CD14-positive monocyte (primary cell): ENCODE measurements at regions not wholly inside any gene's neighbourhood (a gene's known extent, or its start where the extent isn't known, plus 50 kb on each side); places are given as distances from the start of the nearest gene placed in this dataset.

ENCODE experiments used
- DNase-seq, 3 donors: peaks; one replicate each; pipeline ENCODE4 v3.0.0-alpha.2; 2011 to 2022
- H2AFZ ChIP-seq: 2 replicates; pipeline ENCODE4 v1.6.0; 2012; ENCODE audit warnings: mild to moderate bottlenecking, low read depth, low read length, inconsistent platforms; ENCODE audit not compliant: insufficient read depth, poor library complexity, severe bottlenecking
- H3K27ac ChIP-seq, 2 donors: 1 replicate in 1 of 2; 2 replicates in 1 of 2; pipeline ENCODE4 v1.5.1; 2012 to 2013; ENCODE audit warnings: low read length in 2 of 2, control low read depth in 1 of 2, inconsistent platforms in 1 of 2, low read depth in 1 of 2, mild to moderate bottlenecking in 1 of 2
- H3K27me3 ChIP-seq, 2 donors: one replicate each; pipeline versions ENCODE4 v1.6.0 to v1.6.1; 2011 to 2013; ENCODE audit warnings: low read length in 2 of 2; ENCODE audit not compliant: control insufficient read depth in 2 of 2, insufficient read depth in 2 of 2
- H3K36me3 ChIP-seq, 2 donors: replicated peaks in 1 of 2; 1 replicate in 1 of 2; 2 replicates in 1 of 2; pipeline versions ENCODE4 v1.5.1 to v1.6.1; 2012 to 2013; ENCODE audit warnings: low read length in 2 of 2, control low read depth in 1 of 2, inconsistent platforms in 1 of 2, mild to moderate bottlenecking in 1 of 2; ENCODE audit not compliant: insufficient read depth in 2 of 2, control insufficient read depth in 1 of 2
- H3K4me1 ChIP-seq, 2 donors: 1 replicate in 1 of 2; 2 replicates in 1 of 2; pipeline versions ENCODE4 v1.5.1 to v1.6.1; 2012 to 2013; ENCODE audit warnings: low read length in 2 of 2, control low read depth in 1 of 2, inconsistent platforms in 1 of 2, mild to moderate bottlenecking in 1 of 2, moderate library complexity in 1 of 2; ENCODE audit not compliant: insufficient read depth in 2 of 2, control insufficient read depth in 1 of 2
- H3K4me2 ChIP-seq: replicated peaks from 2 replicates; pipeline ENCODE3; 2012; ENCODE audit warnings: low read length, moderate library complexity, mild to moderate bottlenecking; ENCODE audit not compliant: poor library complexity, severe bottlenecking; ENCODE audit errors: extremely low read depth
- H3K4me3 ChIP-seq, 3 experiments: fragments of 200-600 bp in 1 of 3; sonication (generic) in 1 of 3; replicated peaks in 1 of 3; 1 replicate in 2 of 3; 2 replicates in 1 of 3; pipeline ENCODE4 v1.5.1; 2011 to 2013; ENCODE audit warnings: low read length in 3 of 3, mild to moderate bottlenecking in 3 of 3, control low read depth in 2 of 3, low read depth in 2 of 3, inconsistent platforms in 1 of 3, moderate library complexity in 1 of 3
- H3K79me2 ChIP-seq: 2 replicates; pipeline ENCODE4 v1.6.0; 2012; ENCODE audit warnings: mild to moderate bottlenecking, control low read depth, inconsistent platforms, low read length, moderate library complexity; ENCODE audit not compliant: insufficient read depth
- H3K9ac ChIP-seq: 2 replicates; pipeline ENCODE4 v1.6.0; 2017; ENCODE audit warnings: low read length, mild to moderate bottlenecking; ENCODE audit not compliant: insufficient read depth, poor library complexity, severe bottlenecking
- H3K9me3 ChIP-seq, 2 donors: replicated peaks in 1 of 2; 1 replicate in 1 of 2; 2 replicates in 1 of 2; pipeline versions ENCODE4 v1.5.1 to v1.6.1; 2012 to 2013; ENCODE audit warnings: low read length in 2 of 2, control low read depth in 1 of 2; ENCODE audit not compliant: control insufficient read depth in 1 of 2, insufficient read depth in 1 of 2
- H4K20me1 ChIP-seq: 2 replicates; pipeline ENCODE4 v1.6.0; 2012; ENCODE audit warnings: mild to moderate bottlenecking, low read length, control low read depth, moderate library complexity; ENCODE audit not compliant: insufficient read depth
- H3K27ac Mint-ChIP-seq, 7 donors: one replicate each; pipeline ENCODE4 v1.8.0; 2020; ENCODE audit warnings: mild to moderate bottlenecking in 7 of 7, mixed read lengths in 7 of 7, moderate library complexity in 6 of 7, inconsistent platforms in 2 of 7
- H3K27me3 Mint-ChIP-seq, 3 donors: one replicate each; pipeline ENCODE4 v1.8.0; 2021 to 2022; ENCODE audit warnings: low read depth in 3 of 3, mild to moderate bottlenecking in 3 of 3, mixed read lengths in 3 of 3, moderate library complexity in 3 of 3, inconsistent platforms in 1 of 3
- H3K36me3 Mint-ChIP-seq, 2 donors: one replicate each; pipeline ENCODE4 v1.8.0; 2020; ENCODE audit warnings: mixed read lengths in 2 of 2, inconsistent platforms in 1 of 2, mild to moderate bottlenecking in 1 of 2
- H3K4me1 Mint-ChIP-seq: one replicate; pipeline ENCODE4 v1.8.0; 2020; ENCODE audit warnings: mild to moderate bottlenecking, mixed read lengths
- H3K4me3 Mint-ChIP-seq, 2 donors: one replicate each; pipeline ENCODE4 v1.8.0; 2020; ENCODE audit warnings: mild to moderate bottlenecking in 2 of 2, mixed read lengths in 2 of 2, moderate library complexity in 1 of 2
- H3K9me3 Mint-ChIP-seq, 7 donors: one replicate each; pipeline ENCODE4 v1.8.0; 2020 to 2022; ENCODE audit warnings: mixed read lengths in 7 of 7, mild to moderate bottlenecking in 6 of 7, moderate library complexity in 6 of 7, inconsistent platforms in 2 of 7
- CTCF ChIP-seq: fragments of 200-600 bp; IDR thresholded peaks from one replicate; pipeline ENCODE4 v1.8.0; 2022; ENCODE audit warnings: antibody characterized with exemption, mild to moderate bottlenecking
- WGBS: methylation state at CpG from one replicate; pipeline ENCODE4 v1.1.5; 2013; ENCODE audit warnings: missing lambda C conversion rate; ENCODE audit not compliant: insufficient coverage; 5-methylcytosine and 5-hydroxymethylcytosine counted together
- intact Hi-C, 2 donors: fragments of 100-400 bp; cut with micrococcal nuclease; formaldehyde crosslinking; loops; one replicate each; pipeline versions ENCODE4 v1.15.0 to v1.15.1; 2023

GRCh38 chr2:215717501-215718381, 281.9 kb upstream of the FN1 start:
- H3K4me1 ChIP-seq, result peaks cover 27% of the 10 kb centered on the region in 2 donors
- H3K4me3 Mint-ChIP-seq, result no peak overlapping the region
- no peaks in the 10 kb centered on the region for H3K27me3 ChIP-seq
- H3K27ac Mint-ChIP-seq, result peak overlapping the region in 1 of 7 donors; percentile 1
- peaks cover 0 to 8% (median 4%) of the 10 kb centered on the region in 3 donors for H3K27me3 Mint-ChIP-seq
- DNase-seq, result peak in 2 of 3 donors; percentile 22 to 42
- H3K4me2 ChIP-seq, result no peak overlapping the region
- H3K4me3 ChIP-seq, result no peak overlapping the region
- no peaks in the 10 kb centered on the region for H3K36me3 ChIP-seq
- H2AFZ ChIP-seq, result peak overlapping the region; percentile 32
- no peaks in the 10 kb centered on the region for H3K79me2 ChIP-seq
- no peaks in the 10 kb centered on the region for H3K9me3 ChIP-seq
- peaks cover 2 to 3% of the 10 kb centered on the region in 2 donors for H3K36me3 Mint-ChIP-seq
- H3K4me1 Mint-ChIP-seq, result peaks cover 39% of the 10 kb centered on the region
- intact Hi-C loops, result loop anchor here in 1 of 2 donors (10.0 kb wide), 1 partner anchor 53 kb away; no protein-coding TSS in a partner anchor
- no peaks in the 10 kb centered on the region for H4K20me1 ChIP-seq
- H3K9me3 Mint-ChIP-seq, result peaks cover 0 to 2% (median 1%) of the 10 kb centered on the region in 7 donors
- H3K9ac ChIP-seq, result no peak overlapping the region
- WGBS, result 71% methylated on average over 3 of the region's 11 CpGs
- no peak for TF ChIP-seq CTCF
- no peak overlapping the region for H3K27ac ChIP-seq

- intact Hi-C loops, result loop anchor here in 1 of 2 donors (10.0 kb wide), 1 partner anchor 52 kb away; no protein-coding TSS in a partner anchor
- no peaks in the 10 kb centered on the region for H3K79me2 ChIP-seq
- no peak overlapping the region for H3K9ac ChIP-seq
These were observed 281.1 kb upstream of the FN1 start for GRCh38 chr2:215716956-215717355.

More at GRCh38 chr2:215716956-215717355, 281.1 kb upstream of the FN1 start:
- Mint-ChIP-seq H3K27ac (no peak overlapping the region), H3K4me1 (peaks cover 47% of the 10 kb centered on the region), H3K4me3 (no peak overlapping the region), H3K27me3 (peaks cover 0 to 8% (median 4%) of the 10 kb centered on the region in 3 donors), H3K9me3 (peaks cover 0 to 2% (median 1%) of the 10 kb centered on the region in 7 donors), H3K36me3 (peaks cover 2 to 3% of the 10 kb centered on the region in 2 donors)
- no peak overlapping the region for H3K27ac ChIP-seq
- no peak overlapping the region for H3K4me2 ChIP-seq
- no peaks in the 10 kb centered on the region for H3K36me3 ChIP-seq
- peaks cover 35% of the 10 kb centered on the region in 2 donors for H3K4me1 ChIP-seq
- 100% methylated on average over 3 of the region's 6 CpGs for WGBS
- no peak for DNase-seq
- H3K27me3 ChIP-seq, result no peaks in the 10 kb centered on the region
- no peak for TF ChIP-seq CTCF
- H3K9me3 ChIP-seq, result no peaks in the 10 kb centered on the region
- no peaks in the 10 kb centered on the region for H4K20me1 ChIP-seq
- no peak overlapping the region for H2AFZ ChIP-seq
- no peak overlapping the region for H3K4me3 ChIP-seq
